Activated CD4-positive, alpha-beta T cell treated with anti-CD3 and anti-CD28 coated beads, Interleukin-10, Interleukin-2, amounts not matched to agents 100 ng/mL and 50 ng/mL, durations not matched to agents 16 hours and 8 hours (primary cell): ENCODE measurements at regions not wholly inside any gene's neighbourhood (a gene's known extent, or its start where the extent isn't known, plus 50 kb on each side); places are given as distances from the start of the nearest gene placed in this dataset.
A peak's percentile ranks its signal among the peaks of the same experiment; 100 is the strongest.
"Not testable (repeated sequence)": the region's sequence is repeated elsewhere in the genome, so short reads cannot be mapped to it uniquely, and the experiment has no call there.

Experiments used
- DNase-seq: peaks from one replicate; pipeline ENCODE4 v3.0.0-alpha.2; 2020

DNA sequence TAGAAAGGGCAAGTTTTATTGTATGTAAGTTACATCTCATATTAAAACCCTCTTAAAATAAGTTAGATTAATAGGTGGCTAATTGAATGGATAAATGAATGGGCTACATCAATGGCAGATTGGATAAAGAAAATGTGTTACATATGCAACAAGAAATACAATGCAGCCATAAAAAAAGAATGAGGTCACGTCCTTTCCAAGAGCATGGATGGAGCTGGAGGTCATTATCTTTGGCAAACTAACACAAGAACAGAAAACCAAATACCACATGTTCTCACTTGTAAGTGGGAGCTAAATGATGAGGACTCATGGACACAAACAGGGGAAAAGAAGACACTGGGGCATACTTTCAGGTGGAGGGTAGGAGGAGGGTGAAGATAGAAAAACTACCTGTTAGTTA is 182.2 kb upstream of the GNAI1 start:
- DNase-seq = no peak

DNA sequence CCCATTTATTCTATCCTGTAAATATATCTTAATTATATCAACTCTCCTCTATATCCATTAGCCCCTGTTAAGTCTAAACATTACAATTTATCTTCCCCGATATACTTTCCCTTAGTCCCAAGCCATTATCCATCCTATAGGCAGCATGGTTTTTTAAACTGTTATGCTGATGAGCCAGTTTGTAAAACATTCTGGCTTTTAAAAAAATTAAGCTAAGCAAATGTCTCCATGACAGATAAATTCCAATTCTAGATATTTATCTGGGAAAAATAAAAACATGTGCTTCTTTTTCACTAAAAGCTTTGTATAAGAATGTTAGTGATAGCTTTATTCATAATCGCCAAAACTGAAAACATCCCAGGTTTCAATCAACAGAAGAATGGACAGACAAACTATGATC is 183.2 kb upstream of the GNAI1 start:
- no peak for DNase-seq

DNA sequence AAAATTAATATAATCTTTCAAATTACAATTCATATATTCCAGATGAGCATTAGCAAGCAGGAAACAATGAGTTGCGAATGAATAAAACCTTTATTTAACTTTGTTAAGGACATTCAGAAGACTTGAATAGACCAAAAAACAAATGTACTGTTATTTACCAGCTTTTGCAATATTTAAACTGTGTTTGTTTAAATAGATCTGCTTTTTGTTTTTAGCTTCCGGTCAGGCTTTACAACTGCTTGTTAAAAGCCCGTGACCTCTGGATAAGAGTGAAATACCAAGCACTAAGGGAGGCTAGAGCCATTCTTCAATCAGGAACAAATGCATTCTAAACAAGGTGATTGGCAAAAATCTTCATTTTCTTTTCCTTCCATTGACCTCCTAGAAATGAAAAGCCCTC is 184.9 kb upstream of the GNAI1 start:
- DNase-seq = no peak

DNA sequence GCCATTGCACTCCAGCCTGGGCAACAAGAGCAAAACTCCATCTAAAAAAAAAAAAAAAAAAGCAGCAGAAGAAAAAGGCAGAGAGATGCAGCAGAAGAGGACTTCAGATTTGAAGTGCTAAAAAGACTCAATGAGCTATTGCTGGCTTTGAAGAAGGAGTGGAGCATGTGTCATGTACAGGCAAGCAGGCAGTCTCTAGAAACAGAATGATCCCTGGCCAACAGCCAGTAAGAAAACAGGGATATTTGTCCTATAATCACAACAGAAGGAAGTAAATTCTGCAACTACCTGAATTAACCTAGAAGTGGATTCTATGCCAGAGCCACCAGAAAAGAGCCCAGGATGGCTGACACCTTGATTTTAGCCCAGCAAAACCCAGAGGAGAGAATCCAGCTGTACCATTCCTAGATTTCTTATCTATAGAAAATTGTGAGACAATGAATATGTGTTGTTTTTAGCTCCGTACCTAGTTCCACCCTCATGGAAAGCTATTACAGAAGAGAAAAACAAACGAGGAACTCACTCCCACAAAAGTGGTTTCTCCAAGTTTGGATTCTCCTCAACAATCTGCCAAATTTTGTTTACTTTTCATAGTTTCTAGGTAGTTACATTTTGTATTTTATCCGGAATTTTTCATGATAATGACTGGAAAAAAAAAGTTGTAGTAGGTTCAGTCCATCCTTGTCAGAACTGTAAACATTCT is 198.2 kb upstream of the GNAI1 start:
- no peak for DNase-seq

DNA sequence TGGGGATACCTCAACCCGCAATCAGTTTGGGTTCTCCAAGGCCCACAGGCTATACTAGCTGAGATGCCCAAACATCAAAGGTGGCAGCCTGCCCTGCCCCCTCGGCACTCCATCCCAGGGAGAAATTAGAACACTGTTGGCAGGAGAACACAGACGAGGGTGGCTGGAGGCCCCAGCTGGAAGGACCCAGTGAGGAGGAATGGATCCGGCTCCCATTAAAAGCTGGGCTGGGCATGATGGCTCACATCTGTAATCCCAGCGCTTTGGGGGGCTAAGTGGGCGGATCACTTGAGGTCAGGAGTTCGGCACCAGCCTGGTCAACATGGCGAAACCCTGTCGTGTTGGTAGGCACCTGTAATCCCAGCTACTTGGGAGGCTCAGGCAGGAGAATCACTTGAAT is 199.9 kb upstream of the GNAI1 start:
- no peak for DNase-seq

DNA sequence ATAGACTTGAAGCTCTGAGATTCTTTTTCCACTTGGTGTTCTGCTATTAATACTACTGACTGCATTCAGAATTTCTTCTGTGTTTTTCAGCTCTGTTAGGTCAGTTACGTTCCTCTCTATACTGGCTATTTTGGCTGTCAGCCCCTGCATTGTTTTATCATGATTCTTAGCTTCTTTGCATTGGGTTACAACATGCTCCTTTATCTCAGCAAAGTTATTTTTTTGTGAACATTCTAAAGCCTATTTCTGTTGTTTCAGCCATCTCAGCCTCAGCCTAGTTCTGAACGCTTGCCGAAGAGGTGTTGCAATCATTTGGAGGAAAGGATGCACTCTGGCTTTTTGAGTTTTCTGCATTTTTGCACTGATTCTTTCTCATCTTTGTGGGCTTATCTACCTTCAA is 201.5 kb upstream of the GNAI1 start:
- DNase-seq = no peak

DNA sequence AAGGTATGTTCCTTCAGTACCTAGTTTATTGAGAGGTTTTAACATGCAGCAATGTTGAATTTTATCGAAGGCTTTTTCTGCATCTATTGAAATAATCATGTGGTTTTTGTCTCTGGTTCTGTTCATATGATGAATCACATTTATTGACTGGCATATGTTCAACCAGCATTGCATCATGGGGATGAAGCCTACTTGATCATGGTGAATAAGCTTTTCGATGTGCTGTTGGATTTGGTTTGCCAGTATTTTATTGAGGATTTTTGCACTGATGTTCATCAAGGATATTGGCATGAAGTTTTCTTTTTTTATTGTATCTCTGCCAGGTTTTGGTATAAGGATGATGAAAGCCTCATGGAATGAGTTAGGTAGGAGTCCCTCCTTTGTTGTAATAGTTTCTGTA is 204.0 kb upstream of the GNAI1 start:
- DNase-seq = no peak

DNA sequence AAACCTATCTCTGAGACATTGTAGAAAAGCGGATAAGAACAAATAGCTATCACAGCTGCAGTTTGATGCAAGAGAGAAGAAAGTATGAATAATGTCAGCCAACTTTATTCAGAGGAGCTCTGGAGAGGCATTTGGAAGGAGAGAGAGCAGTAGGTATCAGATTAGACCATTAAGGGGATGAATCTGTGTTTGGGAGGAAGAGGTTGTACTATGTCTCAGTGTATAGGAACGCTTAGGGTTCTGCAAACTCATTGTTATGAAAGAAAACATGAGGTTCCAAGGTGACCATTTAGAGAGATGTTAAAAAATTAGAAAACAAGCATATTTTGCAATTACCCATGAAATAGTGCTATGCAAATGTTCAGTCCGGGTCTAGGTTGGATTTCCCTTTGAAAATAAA is 207.5 kb upstream of the GNAI1 start:
- DNase-seq = no peak

DNA sequence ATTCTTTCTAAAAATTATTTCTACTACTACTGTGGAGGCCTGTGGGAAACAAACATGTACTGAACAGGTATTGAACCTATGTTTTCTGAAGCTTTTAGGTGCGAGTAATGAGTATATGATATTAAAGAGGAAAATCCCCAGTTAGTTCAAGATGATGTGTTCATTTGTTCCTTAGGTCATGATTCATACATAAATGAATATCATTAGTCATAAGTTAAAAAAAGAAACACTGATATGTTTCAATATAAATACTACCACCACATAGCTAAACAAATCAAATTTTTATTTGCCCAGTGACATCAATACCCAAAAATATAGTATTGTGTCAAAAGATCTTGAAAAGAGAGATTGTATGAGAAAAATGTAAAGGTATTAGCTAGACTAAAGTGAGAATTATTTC is 210.7 kb upstream of the GNAI1 start:
- DNase-seq = no peak

DNA sequence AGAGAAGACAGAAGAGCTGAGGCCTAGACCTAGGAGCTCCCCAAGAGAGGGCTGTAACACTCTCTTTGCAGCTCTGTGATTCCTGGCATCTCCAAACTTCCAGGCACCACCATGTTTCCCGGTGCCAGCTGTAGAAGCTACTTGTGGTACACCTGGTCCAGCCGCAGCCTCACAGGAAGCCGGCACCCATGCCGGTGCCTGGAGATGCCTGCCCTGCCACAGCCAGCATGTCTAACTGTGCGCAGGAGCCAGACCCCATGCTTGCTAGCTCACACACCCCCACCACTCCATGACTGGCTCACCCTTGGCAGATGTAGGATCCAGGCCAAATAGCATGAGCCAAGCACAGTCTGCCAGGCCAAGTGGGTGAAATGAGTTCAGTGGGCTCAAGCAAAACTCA is 211.7 kb upstream of the GNAI1 start:
- no peak for DNase-seq

DNA sequence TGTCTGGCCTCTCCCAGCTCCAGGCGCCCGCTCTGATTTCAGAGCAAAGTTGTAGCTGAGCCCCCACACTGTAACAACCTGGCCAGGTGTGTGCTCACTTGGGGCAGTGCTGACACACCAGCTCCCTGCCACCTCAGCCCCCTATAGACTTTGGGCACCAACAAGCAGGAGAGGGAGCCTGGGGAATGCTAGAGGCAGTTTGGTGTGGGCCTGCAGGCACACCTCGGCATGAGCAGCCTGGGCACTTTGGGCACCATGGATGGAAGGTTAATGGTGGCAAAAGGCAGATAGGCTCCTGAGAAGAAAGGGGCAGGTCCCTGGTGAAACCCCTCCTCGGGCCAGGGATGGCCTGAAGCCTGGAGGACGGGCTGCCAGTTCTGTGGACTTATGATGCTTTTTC is 212.7 kb upstream of the GNAI1 start:
- no peak for DNase-seq

DNA sequence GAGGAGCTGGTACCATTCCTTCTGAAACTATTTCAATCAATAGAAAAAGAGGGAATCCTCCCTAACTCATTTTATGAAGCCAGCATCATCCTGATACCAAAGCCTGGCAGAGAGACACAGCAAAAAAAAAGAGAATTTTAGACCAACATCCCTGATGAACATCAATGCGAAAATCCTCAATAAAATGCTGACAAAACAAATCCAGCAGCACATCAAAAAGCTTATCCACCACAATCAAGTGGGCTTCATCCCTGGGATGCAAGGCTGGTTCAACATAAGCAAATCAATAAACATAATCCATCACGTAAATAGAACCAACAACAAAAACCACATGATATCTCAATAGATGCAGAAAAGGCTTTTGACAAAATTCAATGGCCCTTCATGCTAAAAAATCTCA is 216.0 kb upstream of the GNAI1 start:
- not testable (repeated sequence) for DNase-seq

DNA sequence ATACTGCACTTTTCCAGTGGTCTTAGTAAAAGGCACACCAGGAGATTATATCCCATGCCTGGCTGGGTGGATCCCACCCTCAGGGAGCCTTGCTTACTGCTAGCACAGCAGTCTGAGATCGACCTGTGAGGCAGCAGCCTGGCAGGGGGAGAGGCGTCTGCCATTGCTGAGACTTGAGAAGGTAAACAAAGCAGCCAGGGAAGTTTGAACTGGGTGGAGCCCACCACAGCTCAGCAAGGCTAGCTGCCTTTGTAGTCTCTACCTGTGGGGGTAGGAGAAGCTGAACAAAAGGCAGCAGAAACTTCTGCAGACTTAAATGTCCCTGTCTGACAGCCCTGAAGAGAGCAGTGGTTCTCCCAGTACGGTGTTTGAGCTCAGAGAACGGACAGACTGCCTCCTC is 219.3 kb upstream of the GNAI1 start:
- DNase-seq = not testable (repeated sequence)

DNA sequence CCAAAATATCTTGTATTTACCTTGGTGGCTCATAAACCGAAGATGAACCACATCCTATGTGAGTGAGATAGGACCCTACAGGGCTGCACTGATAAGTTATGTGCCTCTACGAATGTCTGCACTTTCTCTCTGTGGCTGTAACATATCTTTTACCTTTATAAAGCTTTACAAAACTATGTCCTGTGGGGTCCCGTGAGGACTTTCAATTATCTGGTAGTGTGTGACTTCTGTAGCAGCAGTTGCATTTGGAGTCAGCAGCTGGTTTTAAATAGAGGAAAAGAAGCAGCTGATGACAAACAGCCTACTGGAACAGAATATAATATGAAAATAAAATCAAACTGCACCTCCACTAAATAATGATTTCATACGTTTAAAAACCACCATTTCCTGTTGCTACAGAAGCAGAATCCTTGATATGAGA is 222.4 kb upstream of the GNAI1 start:
- peak; percentile 0 for DNase-seq

DNA sequence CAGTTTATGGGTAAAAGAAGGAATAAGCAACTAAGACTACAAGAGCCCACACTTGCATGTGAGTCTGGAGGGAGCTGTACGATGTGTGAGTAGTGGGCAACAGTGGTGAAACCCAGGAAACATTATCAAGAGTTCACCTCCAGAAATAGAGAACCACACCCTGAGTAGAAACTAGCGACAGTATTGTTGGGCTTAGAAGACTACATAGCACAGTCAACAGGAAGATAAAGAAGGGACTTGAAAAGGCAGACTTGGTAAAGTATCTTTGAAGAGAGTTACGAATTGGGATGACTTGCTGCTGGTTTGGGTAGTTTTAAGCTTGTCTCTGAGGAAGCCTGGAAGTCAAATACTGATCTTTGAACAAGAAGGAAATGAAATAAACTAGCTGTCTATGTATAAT is 223.2 kb upstream of the GNAI1 start:
- DNase-seq = no peak

DNA sequence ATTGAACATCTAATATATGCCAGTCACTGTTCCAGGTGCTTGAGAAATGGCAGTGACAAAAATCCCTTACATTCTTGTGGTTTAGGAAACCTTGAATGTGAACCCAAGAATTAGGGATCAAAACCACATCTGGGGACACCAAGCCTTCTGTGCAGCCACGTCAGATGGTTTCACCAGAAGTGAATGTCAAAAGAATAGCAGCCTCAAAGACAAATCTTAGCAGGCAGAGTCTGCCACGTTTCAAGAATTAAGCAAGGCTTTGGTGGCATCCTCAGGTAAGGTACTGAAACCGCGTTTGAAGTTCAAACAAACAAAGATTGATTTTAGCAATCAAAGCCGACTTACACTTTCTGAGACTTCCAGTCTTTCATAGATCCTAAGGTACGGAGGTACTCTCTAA is 225.5 kb upstream of the GNAI1 start:
- no peak for DNase-seq

DNA sequence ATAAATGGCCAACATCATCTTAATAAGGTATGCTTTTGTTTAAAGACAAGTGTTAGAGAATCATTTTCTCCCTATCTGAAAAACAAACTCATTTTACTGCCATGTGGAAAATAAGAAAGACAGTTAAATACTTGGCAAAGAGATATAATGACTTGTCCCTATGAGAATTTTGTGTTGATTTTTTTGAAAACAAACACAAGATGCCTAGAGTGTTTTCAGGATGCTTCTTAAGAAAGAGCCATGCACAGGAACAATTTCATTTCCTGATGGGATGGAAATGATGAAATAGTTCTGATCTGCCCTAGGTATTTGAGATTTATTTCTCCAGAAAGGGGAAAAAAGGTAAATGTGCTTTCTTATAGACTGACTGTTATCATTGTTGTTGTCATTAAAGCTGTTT is 237.5 kb upstream of the GNAI1 start:
- DNase-seq = no peak

DNA sequence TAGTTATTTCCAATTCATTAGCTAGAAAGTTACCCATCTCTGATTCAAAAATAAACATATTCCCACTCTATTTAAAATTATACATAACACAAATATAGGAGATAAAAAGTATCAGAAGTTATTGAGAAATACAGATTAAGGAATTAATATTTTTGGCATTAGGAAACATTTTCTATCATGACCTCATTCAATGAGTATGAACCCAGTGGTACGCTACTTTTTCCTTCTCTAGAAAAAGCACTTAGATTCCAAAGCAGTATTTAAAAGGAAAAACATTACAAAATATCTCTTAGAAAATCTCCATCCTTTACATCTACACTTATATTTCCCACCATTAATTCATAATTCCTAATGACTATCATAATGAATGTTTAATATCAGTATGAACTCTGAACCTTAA is 240.6 kb upstream of the GNAI1 start:
- DNase-seq = no peak

DNA sequence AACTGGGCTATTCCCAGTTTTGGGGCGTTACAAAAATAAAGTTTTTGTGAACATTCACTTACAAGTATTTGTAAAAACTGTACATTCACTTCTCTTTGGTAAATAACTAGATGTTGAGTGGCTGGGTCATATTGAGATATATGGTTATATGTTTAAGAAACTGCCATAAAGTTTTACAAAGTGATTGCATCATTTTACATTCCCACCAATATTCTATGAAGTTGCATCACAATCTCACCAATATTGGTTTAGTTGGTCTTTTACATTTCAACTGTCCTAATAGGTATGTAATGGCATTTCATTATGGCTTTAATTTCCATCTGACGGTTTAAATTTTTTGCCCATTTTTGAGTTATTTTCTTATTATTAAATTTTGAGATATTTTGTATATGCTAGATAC is 251.7 kb upstream of the GNAI1 start:
- DNase-seq = no peak

DNA sequence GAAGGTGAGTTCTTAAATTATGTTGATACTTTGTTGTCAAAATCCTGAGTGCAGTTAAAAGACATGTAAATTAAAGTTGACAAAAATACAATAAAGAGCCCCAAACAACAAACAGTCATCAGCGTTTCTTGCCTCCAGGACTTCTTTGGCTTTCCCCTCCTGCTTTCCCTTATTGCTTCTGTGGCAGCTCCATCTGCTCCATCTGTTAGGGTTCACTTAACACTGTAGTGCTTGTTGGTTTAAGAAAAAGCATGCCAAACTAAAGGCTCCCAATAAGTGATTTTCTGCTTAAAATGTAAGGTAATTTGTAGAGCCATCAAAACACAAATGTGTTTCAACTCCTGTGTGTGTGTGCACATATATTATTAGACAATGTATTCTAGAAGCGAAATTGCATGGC is 254.3 kb upstream of the GNAI1 start:
- DNase-seq = no peak

DNA sequence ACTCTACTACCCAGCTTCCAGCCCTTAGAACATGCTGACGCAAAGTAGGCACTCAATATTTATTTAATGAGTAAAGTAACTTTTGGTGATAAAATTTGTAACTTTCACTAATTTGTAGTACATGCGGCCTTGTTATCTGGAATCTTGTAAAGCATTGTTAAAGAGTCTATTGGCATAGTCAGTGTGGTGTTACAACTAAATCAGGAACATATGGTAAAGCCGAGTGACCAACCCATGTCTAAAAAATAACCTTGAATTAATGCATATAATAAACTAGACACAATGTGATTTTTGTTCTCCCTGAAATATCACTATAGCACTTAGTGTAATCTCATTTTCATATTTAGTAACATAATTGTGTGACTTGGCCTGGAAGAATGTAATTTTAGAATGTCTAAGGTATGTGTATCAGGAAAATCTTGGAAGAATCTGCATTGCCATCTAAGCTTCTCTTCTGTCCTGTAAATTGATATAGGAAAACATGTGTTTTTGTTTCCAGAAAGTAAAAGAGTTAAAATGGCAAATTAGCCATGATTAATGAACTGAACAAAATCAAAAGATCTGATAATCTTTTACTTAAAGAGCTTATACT is 256.7 kb upstream of the GNAI1 start:
- DNase-seq = no peak

DNA sequence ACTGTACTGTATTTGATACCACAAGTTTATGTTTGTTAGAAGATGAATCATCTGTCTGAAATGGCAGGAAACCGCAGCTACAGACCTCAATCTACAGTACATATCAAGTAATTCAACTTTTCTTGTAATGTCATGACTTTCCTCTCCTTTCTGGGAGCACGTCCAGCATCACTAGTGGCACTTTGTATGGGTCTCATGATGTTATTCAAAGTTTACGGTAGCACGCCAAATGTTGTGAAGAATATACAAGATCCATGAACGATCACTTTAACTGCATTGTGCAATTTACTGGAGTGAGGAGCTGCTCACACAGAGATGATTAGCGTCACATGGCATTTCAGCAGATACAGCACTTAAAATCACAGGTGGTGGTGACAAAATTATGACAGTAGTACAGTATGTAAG is 257.8 kb upstream of the GNAI1 start:
- DNase-seq = no peak

DNA sequence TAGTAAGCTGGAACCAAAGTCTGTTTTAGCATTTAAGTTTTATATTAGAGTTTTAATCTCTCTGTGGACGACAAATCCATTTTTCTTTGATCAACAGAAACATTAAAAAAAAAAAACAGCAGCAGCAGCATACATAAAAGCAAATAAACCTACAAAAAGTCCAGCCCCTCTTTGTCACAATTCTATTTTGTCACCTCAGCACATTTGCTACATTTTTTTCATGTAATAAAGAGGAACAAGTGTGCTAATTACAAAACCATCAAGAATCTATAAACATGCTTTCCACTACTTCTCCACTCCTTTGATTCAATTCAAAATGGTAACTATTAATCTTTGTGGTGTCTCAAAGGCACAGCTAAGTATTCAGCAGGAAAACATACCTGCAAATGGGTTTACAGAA is 259.8 kb upstream of the GNAI1 start:
- no peak for DNase-seq

DNA sequence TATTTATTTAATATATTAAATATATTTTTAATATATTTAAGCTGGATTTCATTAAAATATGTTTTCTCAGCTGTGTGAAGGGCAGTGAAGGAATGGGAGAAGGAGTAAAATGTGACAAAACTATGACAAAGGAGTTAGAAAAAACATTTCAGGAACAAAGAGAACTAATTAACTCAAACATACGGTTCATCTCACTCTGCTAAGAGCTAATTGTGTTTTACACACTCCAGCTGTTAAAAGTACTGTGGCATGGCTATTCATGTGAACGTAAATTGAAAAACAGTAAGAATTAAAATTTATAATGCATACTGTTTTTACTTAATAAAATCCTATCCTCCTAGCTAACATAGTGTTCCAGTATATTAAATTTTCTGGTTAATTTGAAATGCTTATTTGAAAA is 262.5 kb upstream of the GNAI1 start:
- no peak for DNase-seq

DNA sequence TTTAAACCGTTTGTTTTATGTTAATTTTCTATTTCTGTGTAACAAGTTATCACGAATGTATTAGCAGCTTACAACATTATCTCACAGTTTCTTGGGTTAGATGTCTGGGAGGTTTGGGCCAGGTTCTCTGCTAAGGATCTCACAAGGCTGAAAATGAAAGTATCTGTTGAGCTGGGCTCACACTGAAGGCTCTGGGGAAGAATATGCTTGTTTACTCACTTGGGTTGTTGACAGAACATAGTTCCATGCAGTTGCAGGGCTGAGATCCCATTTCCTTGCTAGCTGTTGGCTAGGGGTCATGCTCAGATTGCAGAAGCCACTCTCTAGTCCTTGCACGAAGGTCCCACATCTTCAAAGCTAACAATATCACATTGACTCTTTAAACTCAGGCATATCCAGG is 266.6 kb upstream of the GNAI1 start:
- no peak for DNase-seq
